Lung (tissue), 11 donors: ENCODE measurements at regions not wholly inside any gene's neighbourhood (a gene's known extent, or its start where the extent isn't known, plus 50 kb on each side); places are given as distances from the start of the nearest gene placed in this dataset.

Experiments used
- ATAC-seq: fragments of 200-7000 bp; cut with Tn5 transposase; one replicate; pipeline ENCODE4 v1.9.1; 2020; ENCODE audit warnings: moderate number of reproducible peaks; ENCODE audit not compliant: insufficient read depth, low FRiP score
- DNase-seq, 3 donors: peaks; one replicate each; pipeline ENCODE4 v3.0.0-alpha.2; 2013 to 2017
- H3K27ac ChIP-seq, 2 donors: one replicate each; pipeline ENCODE4 v1.5.1; 2013; ENCODE audit warnings: mild to moderate bottlenecking in 2 of 2, moderate library complexity in 2 of 2, control low read depth in 1 of 2, inconsistent platforms in 1 of 2, low read depth in 1 of 2, low read length in 1 of 2
- H3K27me3 ChIP-seq, 3 donors: one replicate each; pipeline ENCODE4 v1.5.1; 2013; ENCODE audit warnings: low read length in 2 of 3; ENCODE audit not compliant: control insufficient read depth in 3 of 3, insufficient read depth in 3 of 3
- H3K36me3 ChIP-seq, 4 donors: one replicate each; pipeline ENCODE4 v1.5.1; 2013; ENCODE audit warnings: low read length in 4 of 4, mild to moderate bottlenecking in 1 of 4, moderate library complexity in 1 of 4; ENCODE audit not compliant: control insufficient read depth in 4 of 4, insufficient read depth in 4 of 4
- H3K4me1 ChIP-seq, 5 donors: one replicate each; pipeline ENCODE4 v1.5.1; 2013; ENCODE audit warnings: low read length in 5 of 5, mild to moderate bottlenecking in 2 of 5, moderate library complexity in 1 of 5; ENCODE audit not compliant: control insufficient read depth in 5 of 5, insufficient read depth in 5 of 5
- H3K4me3 ChIP-seq: one replicate; pipeline ENCODE4 v1.5.1; 2013; ENCODE audit warnings: mild to moderate bottlenecking, control low read depth, moderate library complexity
- H3K9ac ChIP-seq, 2 donors: one replicate each; pipeline ENCODE4 v1.5.1; 2013; ENCODE audit warnings: low read length in 2 of 2, control low read depth in 1 of 2; ENCODE audit not compliant: insufficient read depth in 1 of 2
- H3K9me3 ChIP-seq, 4 donors: one replicate each; pipeline ENCODE4 v1.5.1; 2013; ENCODE audit warnings: low read length in 3 of 4, mild to moderate bottlenecking in 1 of 4, moderate library complexity in 1 of 4; ENCODE audit not compliant: control insufficient read depth in 4 of 4, insufficient read depth in 3 of 4
- WGBS, 2 donors: extraction: QIAGEN DNeasy Blood & Tissue Kit; methylation state at CpG; one replicate each; pipeline ENCODE4 v1.1.7; 2013; 5-methylcytosine and 5-hydroxymethylcytosine counted together
- TF ChIP-seq, protein P1 (sequence below): IDR thresholded peaks from 2 replicates; pipeline ENCODE4 v1.5.1; 2012; ENCODE audit warnings: mild to moderate bottlenecking; ENCODE audit errors: control extremely low read depth, extremely low read depth
- donor health status: control.
- donor health status: control.
- donor health status: Bipolar disorder and iron deficiency.
- donor health status: healthy.
- donor health status: DM: yes; HTN: yes; CAD: no.

DNA sequence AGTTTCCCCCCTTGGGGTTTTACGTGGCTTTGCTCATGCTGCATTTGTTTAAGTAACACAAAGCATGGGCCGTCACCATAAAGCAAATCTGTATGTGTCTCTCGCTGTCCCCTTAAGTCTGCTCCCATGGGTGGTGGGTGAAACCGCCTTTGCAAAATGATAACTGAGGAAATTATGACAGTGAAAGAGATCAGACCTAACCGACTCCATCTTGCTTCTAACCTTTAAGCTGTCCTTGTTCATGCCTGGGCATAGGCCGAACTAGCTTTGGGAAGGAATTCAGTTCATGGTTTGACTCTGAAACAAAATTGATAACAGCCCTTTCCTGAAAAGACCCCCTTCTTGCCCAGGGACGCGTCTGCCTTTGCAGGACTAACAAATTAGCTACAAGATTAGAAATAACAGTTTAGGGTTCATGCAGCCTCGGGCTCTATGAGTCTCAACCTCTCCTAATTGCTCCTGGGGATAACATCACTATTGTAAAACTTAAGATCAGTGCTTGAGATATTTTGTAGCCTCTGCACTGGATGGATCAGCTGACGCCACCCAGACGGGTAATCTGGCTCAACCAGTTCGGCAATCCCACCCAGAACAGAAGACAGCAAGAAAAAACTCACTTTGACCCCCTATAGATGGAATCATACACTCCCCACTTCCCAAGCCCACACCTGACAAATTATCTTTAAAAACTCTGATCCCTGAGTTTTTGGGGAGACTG is 623.7 kb downstream of the TYW1 start:
- H3K36me3 ChIP-seq, result no peaks in the 10 kb centered on the region
- DNase-seq (no peak), ATAC-seq (no peak)
- peaks cover 0 to 15% (median 14%) of the 10 kb centered on the region in 3 donors for H3K27me3 ChIP-seq
- no peak overlapping the region for H3K4me3 ChIP-seq
- peaks cover 0 to 8% (median 5%) of the 10 kb centered on the region in 5 donors for H3K4me1 ChIP-seq
- no peaks in the 10 kb centered on the region for H3K9me3 ChIP-seq
- WGBS, 2 donors, result 86% methylated on average over 12 of the region's 12 CpGs
- TF ChIP-seq, protein P1, sequence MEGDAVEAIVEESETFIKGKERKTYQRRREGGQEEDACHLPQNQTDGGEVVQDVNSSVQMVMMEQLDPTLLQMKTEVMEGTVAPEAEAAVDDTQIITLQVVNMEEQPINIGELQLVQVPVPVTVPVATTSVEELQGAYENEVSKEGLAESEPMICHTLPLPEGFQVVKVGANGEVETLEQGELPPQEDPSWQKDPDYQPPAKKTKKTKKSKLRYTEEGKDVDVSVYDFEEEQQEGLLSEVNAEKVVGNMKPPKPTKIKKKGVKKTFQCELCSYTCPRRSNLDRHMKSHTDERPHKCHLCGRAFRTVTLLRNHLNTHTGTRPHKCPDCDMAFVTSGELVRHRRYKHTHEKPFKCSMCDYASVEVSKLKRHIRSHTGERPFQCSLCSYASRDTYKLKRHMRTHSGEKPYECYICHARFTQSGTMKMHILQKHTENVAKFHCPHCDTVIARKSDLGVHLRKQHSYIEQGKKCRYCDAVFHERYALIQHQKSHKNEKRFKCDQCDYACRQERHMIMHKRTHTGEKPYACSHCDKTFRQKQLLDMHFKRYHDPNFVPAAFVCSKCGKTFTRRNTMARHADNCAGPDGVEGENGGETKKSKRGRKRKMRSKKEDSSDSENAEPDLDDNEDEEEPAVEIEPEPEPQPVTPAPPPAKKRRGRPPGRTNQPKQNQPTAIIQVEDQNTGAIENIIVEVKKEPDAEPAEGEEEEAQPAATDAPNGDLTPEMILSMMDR, result no peak
- H3K27ac ChIP-seq, result no peak overlapping the region
- H3K9ac ChIP-seq, result no peak overlapping the region

DNA sequence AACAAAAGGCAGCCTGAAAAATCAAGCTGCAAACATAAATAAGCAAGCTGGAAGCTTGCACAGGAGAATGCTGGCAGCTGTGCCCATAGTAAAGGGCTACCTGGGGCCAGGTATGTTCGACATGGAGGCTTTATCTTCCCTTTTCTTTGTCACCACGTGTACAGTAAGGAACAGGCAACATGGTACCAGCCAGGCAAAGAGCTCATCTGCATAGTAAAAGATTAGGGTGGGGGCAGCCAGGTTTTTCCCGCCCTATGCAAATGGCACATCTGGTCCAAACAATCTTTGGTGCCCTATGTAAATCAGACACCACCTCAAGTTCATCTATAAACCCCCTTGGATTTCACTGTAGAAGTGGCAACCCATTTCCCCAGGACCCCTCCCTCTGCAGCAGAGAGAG is 625.1 kb downstream of the TYW1 start:
- Histone ChIP-seq H3K36me3 (no peaks in the 10 kb centered on the region), H3K9me3 (no peaks in the 10 kb centered on the region), H3K27ac (no peak overlapping the region), H3K4me1 (peaks cover 0 to 11% (median 6%) of the 10 kb centered on the region in 5 donors), H3K9ac (no peak overlapping the region), H3K27me3 (peaks cover 0 to 15% (median 14%) of the 10 kb centered on the region in 3 donors), H3K4me3 (no peak overlapping the region)
- ATAC-seq (no peak), DNase-seq (no peak)
- 60 to 64% methylated on average over 3 of the region's 3 CpGs for WGBS, 2 donors
- TF ChIP-seq, protein P1, result no peak

DNA sequence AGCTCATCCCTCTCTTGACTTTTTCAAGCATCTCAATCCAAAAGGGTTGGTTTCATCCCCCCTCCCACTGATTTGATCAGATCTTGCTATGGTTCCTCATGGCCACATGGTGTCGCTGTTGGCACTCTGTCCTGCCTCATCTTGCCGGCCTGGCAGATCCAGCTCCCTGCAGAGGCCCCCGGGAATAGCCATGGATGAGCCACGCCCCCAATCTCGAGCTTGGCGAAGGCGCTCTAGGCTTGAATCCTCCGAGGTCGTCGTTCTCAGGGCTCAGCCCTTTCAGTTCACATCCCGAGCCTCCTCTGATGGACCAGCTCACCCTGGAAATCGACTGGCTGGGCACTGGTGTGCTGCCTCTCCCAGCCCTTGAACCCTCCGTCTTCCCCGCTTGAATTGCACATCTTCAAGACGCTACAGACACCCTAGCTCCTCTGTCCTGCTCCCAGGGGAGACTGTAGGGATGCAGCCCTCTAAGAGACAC is 628.7 kb downstream of the TYW1 start:
- Histone ChIP-seq H3K9me3 (peaks cover 0 to 1% (median 0%) of the 10 kb centered on the region in 4 donors), H3K36me3 (no peaks in the 10 kb centered on the region), H3K9ac (no peak overlapping the region), H3K4me1 (peaks cover 0 to 7% (median 0%) of the 10 kb centered on the region in 5 donors), H3K4me3 (no peak overlapping the region), H3K27me3 (peaks cover 0 to 14% (median 3%) of the 10 kb centered on the region in 3 donors), H3K27ac (no peak overlapping the region)
- ATAC-seq (peak; percentile 66), DNase-seq (peak; percentile 91 to 94 (median 92))
- TF ChIP-seq, protein P1, result peak; percentile 56
- 6 to 9% methylated on average over 15 of the region's 15 CpGs for WGBS, 2 donors
